ENCODE measurements at regions not wholly inside any gene's neighbourhood (a gene's known extent, or its start where the extent isn't known, plus 50 kb on each side); places are given as distances from the start of the nearest gene placed in this dataset.
"Not testable (repeated sequence)": the region's sequence is repeated elsewhere in the genome, so short reads cannot be mapped to it uniquely, and the experiment has no call there.

DNA sequence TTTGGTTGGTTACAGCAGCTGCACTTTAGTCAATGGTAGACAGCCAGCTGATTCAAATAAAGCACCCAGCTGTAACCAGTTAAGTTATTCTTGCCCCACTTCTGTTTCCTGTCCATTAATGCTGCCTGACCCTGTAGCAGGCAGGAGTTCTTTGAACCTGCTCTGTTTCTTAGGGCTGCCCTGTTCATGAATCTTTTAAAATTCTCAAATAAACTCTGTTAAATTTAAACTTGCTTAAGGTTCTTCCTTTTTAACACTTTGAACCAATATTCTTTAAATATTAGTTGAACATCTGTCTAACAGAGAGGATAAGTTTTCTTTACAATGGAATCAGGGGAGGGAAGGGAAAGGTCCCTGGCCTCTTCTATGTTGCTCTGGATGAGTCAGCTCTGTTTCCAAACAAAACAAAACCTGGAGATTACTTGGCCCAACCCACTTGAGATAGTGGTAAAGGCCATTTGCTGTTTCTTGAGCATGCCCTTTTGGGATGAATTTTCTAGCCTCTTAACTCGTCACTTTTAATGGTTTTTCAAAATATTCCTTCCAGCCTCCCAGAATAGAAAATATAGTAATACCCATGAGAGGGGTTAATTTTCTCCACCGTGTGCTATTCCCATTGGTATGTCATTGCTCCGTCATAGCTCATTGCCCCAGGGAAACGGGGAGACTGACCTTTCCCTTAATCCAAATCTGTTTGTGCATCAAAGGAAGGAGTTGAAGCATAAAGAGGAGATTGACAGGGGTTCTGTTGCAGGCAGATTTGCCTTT is 112.1 kb upstream of the FHL2 start:
- Histone ChIP-seq H2AFZ (ENCODE audit: control insufficient read depth, low read length) (no peak overlapping the region), H4K20me1 (ENCODE audit: control insufficient read depth, extremely low read depth, insufficient read depth, low read length) (no peaks in the 10 kb centered on the region), H3K36me3 (ENCODE audit: control insufficient read depth in 2 of 2, extremely low read depth in 1 of 2, insufficient read depth in 2 of 2, low read length in 2 of 2) (no peaks in the 10 kb centered on the region), H3K4me2 (ENCODE audit: control insufficient read depth, extremely low read depth, insufficient read depth, low read depth, low read length) (no peak overlapping the region), H3K79me2 (ENCODE audit: control insufficient read depth, insufficient read depth, low read length) (no peaks in the 10 kb centered on the region), H3K9ac (ENCODE audit: control insufficient read depth, extremely low read depth, insufficient read depth, low read length) (no peak overlapping the region), H3K9me1 (ENCODE audit: control insufficient read depth, extremely low read depth, insufficient read depth, low read length) (no peaks in the 10 kb centered on the region), H3K9me3 (ENCODE audit: control insufficient read depth, low read depth, low read length) (no peaks in the 10 kb centered on the region), H3K4me3 (ENCODE audit: control insufficient read depth in 2 of 3, extremely low read depth in 1 of 3, insufficient read depth in 2 of 3, low read depth in 1 of 3, low read length in 3 of 3) (no peak overlapping the region), H3K4me1 (ENCODE audit: control insufficient read depth, extremely low read depth, insufficient read depth, low read length) (peaks cover 6% of the 10 kb centered on the region), H3K27ac (ENCODE audit: control insufficient read depth, insufficient read depth, low read length) (no peak overlapping the region), H3K27me3 (ENCODE audit: control insufficient read depth, extremely low read depth, insufficient read depth, low read length) (no peaks in the 10 kb centered on the region)
- dilution Hi-C loops (cut with MboI; ENCODE audit: extremely low pct_ligation_motif_present, low sequenced_read_pairs) = no loop called here
- DNase-seq (ENCODE audit: low read depth, low spot score) = no peak
- TF ChIP-seq CTCF (optimal IDR thresholded peaks at IDR 0.05 in 1 of 3, IDR thresholded peaks at IDR 0.05 in 1 of 3, conservative IDR thresholded peaks at IDR 0.05 in 1 of 3; ENCODE audit: extremely low read depth in 1 of 3, insufficient read depth in 2 of 3, low read length in 3 of 3) = no peak
- TF ChIP-seq EZH2 (IDR thresholded peaks at IDR 0.05; ENCODE audit: low read length) = no peak
- no peak for FAIRE-seq

- TF ChIP-seq EZH2 (IDR thresholded peaks at IDR 0.05; ENCODE audit: low read length) (no peak), CTCF (optimal IDR thresholded peaks at IDR 0.05 in 1 of 3, IDR thresholded peaks at IDR 0.05 in 1 of 3, conservative IDR thresholded peaks at IDR 0.05 in 1 of 3; ENCODE audit: extremely low read depth in 1 of 3, insufficient read depth in 2 of 3, low read length in 3 of 3) (no peak)
- Histone ChIP-seq H3K27ac (ENCODE audit: control insufficient read depth, insufficient read depth, low read length) (no peak overlapping the region), H3K9ac (ENCODE audit: control insufficient read depth, extremely low read depth, insufficient read depth, low read length) (no peak overlapping the region), H3K4me3 (ENCODE audit: control insufficient read depth in 2 of 3, extremely low read depth in 1 of 3, insufficient read depth in 2 of 3, low read depth in 1 of 3, low read length in 3 of 3) (no peak overlapping the region), H3K4me2 (ENCODE audit: control insufficient read depth, extremely low read depth, insufficient read depth, low read depth, low read length) (no peak overlapping the region), H3K4me1 (ENCODE audit: control insufficient read depth, extremely low read depth, insufficient read depth, low read length) (no peaks in the 10 kb centered on the region), H3K9me1 (ENCODE audit: control insufficient read depth, extremely low read depth, insufficient read depth, low read length) (no peaks in the 10 kb centered on the region), H3K27me3 (ENCODE audit: control insufficient read depth, extremely low read depth, insufficient read depth, low read length) (no peaks in the 10 kb centered on the region), H3K36me3 (ENCODE audit: control insufficient read depth in 2 of 2, extremely low read depth in 1 of 2, insufficient read depth in 2 of 2, low read length in 2 of 2) (no peaks in the 10 kb centered on the region), H3K9me3 (ENCODE audit: control insufficient read depth, low read depth, low read length) (no peaks in the 10 kb centered on the region), H2AFZ (ENCODE audit: control insufficient read depth, low read length) (no peak overlapping the region), H4K20me1 (ENCODE audit: control insufficient read depth, extremely low read depth, insufficient read depth, low read length) (no peaks in the 10 kb centered on the region), H3K79me2 (ENCODE audit: control insufficient read depth, insufficient read depth, low read length) (no peaks in the 10 kb centered on the region)
- dilution Hi-C loops (cut with MboI; ENCODE audit: extremely low pct_ligation_motif_present, low sequenced_read_pairs) = no loop called here
- DNase-seq (ENCODE audit: low read depth, low spot score) (no peak), FAIRE-seq (no peak)
These were observed 110.6 kb upstream of the FHL2 start for GRCh38 chr2:105509269-105510086.

GRCh38 chr2:105506860-105507259 is 108.0 kb upstream of the FHL2 start:
- dilution Hi-C loops (cut with MboI; ENCODE audit: extremely low pct_ligation_motif_present, low sequenced_read_pairs); H3K79me2 ChIP-seq (ENCODE audit: control insufficient read depth, insufficient read depth, low read length); H3K27me3 ChIP-seq (ENCODE audit: control insufficient read depth, extremely low read depth, insufficient read depth, low read length); H3K9ac ChIP-seq (ENCODE audit: control insufficient read depth, extremely low read depth, insufficient read depth, low read length); H3K9me1 ChIP-seq (ENCODE audit: control insufficient read depth, extremely low read depth, insufficient read depth, low read length); H3K4me3 ChIP-seq (ENCODE audit: control insufficient read depth in 2 of 3, extremely low read depth in 1 of 3, insufficient read depth in 2 of 3, low read depth in 1 of 3, low read length in 3 of 3); FAIRE-seq; DNase-seq (ENCODE audit: low read depth, low spot score); H3K36me3 ChIP-seq (ENCODE audit: control insufficient read depth in 2 of 2, extremely low read depth in 1 of 2, insufficient read depth in 2 of 2, low read length in 2 of 2); H2AFZ ChIP-seq (ENCODE audit: control insufficient read depth, low read length); H3K27ac ChIP-seq (ENCODE audit: control insufficient read depth, insufficient read depth, low read length); H3K4me2 ChIP-seq (ENCODE audit: control insufficient read depth, extremely low read depth, insufficient read depth, low read depth, low read length); H3K4me1 ChIP-seq (ENCODE audit: control insufficient read depth, extremely low read depth, insufficient read depth, low read length); H4K20me1 ChIP-seq (ENCODE audit: control insufficient read depth, extremely low read depth, insufficient read depth, low read length); H3K9me3 ChIP-seq (ENCODE audit: control insufficient read depth, low read depth, low read length): not testable (repeated sequence)

Data from keratinocyte (primary cell).